B cell (primary cell): ENCODE measurements at regions not wholly inside any gene's neighbourhood (a gene's known extent, or its start where the extent isn't known, plus 50 kb on each side); places are given as distances from the start of the nearest gene placed in this dataset.

Experiments
- EZH2 ChIP-seq: IDR thresholded peaks from 2 replicates; pipeline ENCODE4 v1.6.1; 2012; ENCODE audit warnings: borderline replicate concordance, low read depth, mild to moderate bottlenecking, moderate library complexity, low read length; ENCODE audit not compliant: insufficient read depth, poor library complexity, severe bottlenecking
- TF ChIP-seq, protein P1 (sequence below): fragments of 200-600 bp; IDR thresholded peaks from one replicate; pipeline ENCODE4 v1.8.0; 2022; ENCODE audit warnings: antibody characterized with exemption, mild to moderate bottlenecking

DNA sequence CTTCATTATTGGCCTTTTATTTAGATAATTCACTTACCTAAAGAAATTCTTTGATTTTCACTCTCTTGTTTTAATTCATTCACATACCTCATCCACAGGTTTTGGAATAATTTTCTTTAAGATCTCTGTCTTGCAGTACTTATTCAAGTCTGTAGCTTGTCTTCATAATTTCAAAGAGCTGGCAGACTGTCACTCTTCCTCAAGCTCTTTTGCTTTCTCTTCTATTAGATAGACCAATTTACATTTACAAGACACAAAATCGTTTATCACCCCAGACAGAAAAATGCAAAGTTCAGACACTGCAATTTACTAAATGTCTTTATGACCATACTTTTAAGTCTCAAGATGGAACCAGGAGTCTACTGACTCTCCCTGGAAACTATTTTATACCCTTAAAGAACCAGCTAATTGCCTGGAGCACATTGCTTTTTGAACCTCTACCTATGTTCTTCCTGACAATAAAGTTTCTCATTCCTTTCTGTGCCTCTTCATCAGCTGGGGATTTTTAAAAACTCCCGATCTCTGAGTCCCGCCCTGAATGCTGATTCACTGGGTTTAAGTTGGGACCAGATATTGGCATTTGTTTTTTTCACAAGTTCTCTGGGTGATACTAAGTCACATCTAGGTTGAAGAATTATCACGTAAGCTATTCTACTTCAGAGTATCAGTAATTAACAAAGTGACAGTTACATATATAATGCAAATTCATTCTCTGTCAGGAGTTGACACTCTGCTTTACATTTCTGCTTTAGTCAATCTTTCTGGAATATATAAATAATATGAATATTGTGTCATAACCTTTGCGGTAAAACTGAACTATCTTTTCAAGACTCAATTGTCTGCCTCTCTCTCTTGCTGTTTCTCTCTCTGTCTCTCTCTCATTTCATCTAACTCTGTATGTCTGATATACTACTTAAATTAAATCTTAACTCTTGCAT lies 196.4 kb downstream of the PCDH7 start:
- TF ChIP-seq, protein P1, sequence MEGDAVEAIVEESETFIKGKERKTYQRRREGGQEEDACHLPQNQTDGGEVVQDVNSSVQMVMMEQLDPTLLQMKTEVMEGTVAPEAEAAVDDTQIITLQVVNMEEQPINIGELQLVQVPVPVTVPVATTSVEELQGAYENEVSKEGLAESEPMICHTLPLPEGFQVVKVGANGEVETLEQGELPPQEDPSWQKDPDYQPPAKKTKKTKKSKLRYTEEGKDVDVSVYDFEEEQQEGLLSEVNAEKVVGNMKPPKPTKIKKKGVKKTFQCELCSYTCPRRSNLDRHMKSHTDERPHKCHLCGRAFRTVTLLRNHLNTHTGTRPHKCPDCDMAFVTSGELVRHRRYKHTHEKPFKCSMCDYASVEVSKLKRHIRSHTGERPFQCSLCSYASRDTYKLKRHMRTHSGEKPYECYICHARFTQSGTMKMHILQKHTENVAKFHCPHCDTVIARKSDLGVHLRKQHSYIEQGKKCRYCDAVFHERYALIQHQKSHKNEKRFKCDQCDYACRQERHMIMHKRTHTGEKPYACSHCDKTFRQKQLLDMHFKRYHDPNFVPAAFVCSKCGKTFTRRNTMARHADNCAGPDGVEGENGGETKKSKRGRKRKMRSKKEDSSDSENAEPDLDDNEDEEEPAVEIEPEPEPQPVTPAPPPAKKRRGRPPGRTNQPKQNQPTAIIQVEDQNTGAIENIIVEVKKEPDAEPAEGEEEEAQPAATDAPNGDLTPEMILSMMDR, result no peak
- TF ChIP-seq EZH2, result no peak
